IMR-90 (cell line): ENCODE measurements at regions not wholly inside any gene's neighbourhood (a gene's known extent, or its start where the extent isn't known, plus 50 kb on each side); places are given as distances from the start of the nearest gene placed in this dataset.

Experiments
- ATAC-seq: fragments of 200-7000 bp; cut with Tn5 transposase; 2 replicates; pipeline ENCODE4 v1.9.1; 2020; ENCODE audit warnings: low read depth, mild to moderate bottlenecking, moderate library complexity
- BruUV-seq: library from RNA; stranded (reverse); fragments of 400-500 nt; replicated peaks from 2 replicates; lab custom pipeline; 2021; lab: Mats Ljungman, UMichigan
- CTCF ChIA-PET: fragments of 300-600 bp; formaldehyde crosslinking; extraction: SDS; loops from one replicate; lab custom pipeline; 2021; ENCODE audit warnings: antibody characterized with exemption; lab: Yijun Ruan, JAX
- POLR2A ChIA-PET: fragments of 300-600 bp; sonication (Branson Sonifier 250); formaldehyde crosslinking; loops from one replicate; lab custom pipeline; 2022; ENCODE audit warnings: antibody characterized with exemption; ENCODE audit not compliant: unreplicated experiment; lab: Charles Lee
- DNase-seq: peaks from one replicate; pipeline ENCODE4 v3.0.0; 2013
- H2AFZ ChIP-seq: replicated peaks from 2 replicates; pipeline ENCODE3; 2013; ENCODE audit warnings: low read length, mild to moderate bottlenecking; ENCODE audit not compliant: poor library complexity
- H2AK5ac ChIP-seq: 2 replicates; pipeline ENCODE4 v1.6.1; 2013; ENCODE audit warnings: low read depth, low read length, inconsistent platforms
- H2AK9ac ChIP-seq: replicated peaks from 2 replicates; pipeline ENCODE3; 2013; ENCODE audit warnings: mild to moderate bottlenecking, low read depth, low read length, moderate library complexity; ENCODE audit not compliant: poor library complexity
- H2BK120ac ChIP-seq: 2 replicates; pipeline ENCODE4 v1.6.1; 2013; ENCODE audit warnings: low read depth, low read length, inconsistent platforms
- H2BK15ac ChIP-seq: 3 replicates; pipeline ENCODE4 v1.6.1; 2013; ENCODE audit warnings: low read depth, low read length, inconsistent platforms
- H2BK20ac ChIP-seq: 2 replicates; pipeline ENCODE4 v1.6.1; 2013; ENCODE audit warnings: low read depth, mild to moderate bottlenecking, inconsistent platforms, low read length, moderate library complexity
- H2BK5ac ChIP-seq: 2 replicates; pipeline ENCODE4 v1.6.1; 2013; ENCODE audit warnings: mild to moderate bottlenecking, low read depth, low read length, inconsistent platforms; ENCODE audit not compliant: poor library complexity, severe bottlenecking
- H3K14ac ChIP-seq: replicated peaks from 2 replicates; pipeline ENCODE4 v1.6.1; 2013; ENCODE audit warnings: low read depth, low read length, inconsistent platforms
- H3K18ac ChIP-seq: 2 replicates; pipeline ENCODE4 v1.6.1; 2013; ENCODE audit warnings: low read depth, low read length, control low read depth
- H3K23ac ChIP-seq: 2 replicates; pipeline ENCODE4 v1.6.1; 2013; ENCODE audit warnings: low read depth, low read length, inconsistent platforms
- H3K27ac ChIP-seq: 2 replicates; pipeline ENCODE4 v1.5.1; 2013; ENCODE audit warnings: mild to moderate bottlenecking, control low read depth, low read length; ENCODE audit not compliant: insufficient read depth
- H3K27me3 ChIP-seq: 2 replicates; pipeline ENCODE4 v1.6.1; 2013; ENCODE audit warnings: low read length; ENCODE audit not compliant: control insufficient read depth, insufficient read depth
- H3K36me3 ChIP-seq: 2 replicates; pipeline ENCODE4 v1.6.1; 2013; ENCODE audit warnings: low read length, mixed read lengths; ENCODE audit not compliant: control insufficient read depth, insufficient read depth
- H3K4ac ChIP-seq: 2 replicates; pipeline ENCODE4 v1.6.1; 2013; ENCODE audit warnings: low read depth, low read length, inconsistent platforms
- H3K4me1 ChIP-seq: 2 replicates; pipeline ENCODE4 v1.6.1; 2013; ENCODE audit warnings: low read length, mixed read lengths; ENCODE audit not compliant: control insufficient read depth, insufficient read depth
- H3K4me2 ChIP-seq: 2 replicates; pipeline ENCODE4 v1.6.1; 2013; ENCODE audit warnings: low read depth, mild to moderate bottlenecking, control low read depth, low read length, moderate library complexity
- H3K4me3 ChIP-seq: 2 replicates; pipeline ENCODE4 v1.5.1; 2013; ENCODE audit warnings: low read depth, mild to moderate bottlenecking, control low read depth, low read length, moderate library complexity; ENCODE audit not compliant: insufficient read depth
- H3K56ac ChIP-seq: 2 replicates; pipeline ENCODE4 v1.6.1; 2013; ENCODE audit warnings: low read length, inconsistent platforms; ENCODE audit not compliant: insufficient read depth; ENCODE audit errors: extremely low read depth
- H3K79me1 ChIP-seq, 2 experiments: 2 replicates each; pipeline ENCODE4 v1.6.1; 2013; ENCODE audit warnings: low read length in 2 of 2, inconsistent platforms in 1 of 2, low read depth in 1 of 2
- H3K9ac ChIP-seq: 2 replicates; pipeline ENCODE4 v1.6.1; 2013; ENCODE audit warnings: low read depth, low read length, control low read depth
- H3K9me1 ChIP-seq: 2 replicates; pipeline ENCODE4 v1.6.1; 2013; ENCODE audit warnings: low read length, inconsistent platforms; ENCODE audit not compliant: insufficient read depth
- H3K9me3 ChIP-seq: 2 replicates; pipeline ENCODE4 v1.6.1; 2013; ENCODE audit warnings: low read length; ENCODE audit not compliant: control insufficient read depth, insufficient read depth
- H4K20me1 ChIP-seq: 2 replicates; pipeline ENCODE4 v1.6.1; 2013; ENCODE audit warnings: low read length, inconsistent platforms; ENCODE audit not compliant: insufficient read depth
- H4K5ac ChIP-seq: 2 replicates; pipeline ENCODE4 v1.6.1; 2013; ENCODE audit warnings: mild to moderate bottlenecking, low read depth, low read length, control low read depth
- H4K8ac ChIP-seq, 2 experiments: 2 replicates each; pipeline ENCODE4 v1.6.1; 2013; ENCODE audit warnings: low read depth in 2 of 2, low read length in 2 of 2, control low read depth in 1 of 2, inconsistent platforms in 1 of 2
- H4K91ac ChIP-seq: 2 replicates; pipeline ENCODE4 v1.6.1; 2013; ENCODE audit warnings: low read depth, low read length, inconsistent platforms; ENCODE audit not compliant: insufficient read depth
- RCOR1 ChIP-seq: IDR thresholded peaks from 2 replicates; pipeline ENCODE4 v1.6.1; 2012; ENCODE audit warnings: mild to moderate bottlenecking, low read length, improper control_type of control experiment; ENCODE audit not compliant: insufficient replicate concordance
- WGBS, 2 experiments: methylation state at CpG; one replicate each; pipeline versions ENCODE4 v1.1.5 to v1.1.7; 2013; ENCODE audit warnings: missing lambda C conversion rate in 2 of 2; ENCODE audit not compliant: insufficient read length in 1 of 2; ENCODE audit errors: extremely low coverage in 2 of 2; 5-methylcytosine and 5-hydroxymethylcytosine counted together
- dilution Hi-C: fragments of 300-500 bp; cut with HindIII; formaldehyde crosslinking; loops from one replicate; pipeline ENCODE4 v1.14.3; 2018; ENCODE audit warnings: low sequenced_read_pairs; ENCODE audit not compliant: unreplicated experiment
- in situ Hi-C: fragments of 300-500 bp; cut with MboI; formaldehyde crosslinking; loops from 3 replicates; pipeline ENCODE4 v1.14.3; 2019; ENCODE audit warnings: low sequenced_read_pairs, inconsistent platforms, mixed read lengths
- intact Hi-C: fragments of 100-400 bp; cut with micrococcal nuclease; formaldehyde crosslinking; loops from 2 replicates; pipeline ENCODE4 v1.10.0; 2022

- H2BK20ac ChIP-seq: no peak overlapping the region
- H3K9me1 ChIP-seq: no peaks in the 10 kb centered on the region
- no peak overlapping the region for H3K23ac ChIP-seq
- in situ Hi-C loops: no loop called here
- H2AFZ ChIP-seq: no peak overlapping the region
- H4K8ac ChIP-seq: no peak overlapping the region
- H4K5ac ChIP-seq: no peak overlapping the region
- no peak for DNase-seq
- ChIA-PET CTCF (no interaction called here), POLR2A (no interaction called here)
- no peak overlapping the region for H3K56ac ChIP-seq
- no peak overlapping the region for H2BK15ac ChIP-seq
- no peak overlapping the region for H2BK120ac ChIP-seq
- no peak overlapping the region for H3K4ac ChIP-seq
- WGBS, 2 experiments: no CpG with 5 or more reads among the region's 1 CpG
- no peak overlapping the region for H3K9ac ChIP-seq
- no peaks in the 10 kb centered on the region for H3K79me1 ChIP-seq
- H3K18ac ChIP-seq: no peak overlapping the region
- H3K9me3 ChIP-seq: peaks cover 21% of the 10 kb centered on the region
- H2BK5ac ChIP-seq: no peak overlapping the region
- H2AK5ac ChIP-seq: no peak overlapping the region
- H3K4me1 ChIP-seq: no peaks in the 10 kb centered on the region
- no peak for TF ChIP-seq RCOR1
- no peak overlapping the region for H3K4me3 ChIP-seq
- no peak overlapping the region for H3K27ac ChIP-seq
- no peaks in the 10 kb centered on the region for H3K36me3 ChIP-seq
- H3K27me3 ChIP-seq: no peaks in the 10 kb centered on the region
- H3K14ac ChIP-seq: no peak overlapping the region
- H2AK9ac ChIP-seq: no peak overlapping the region
- no peaks in the 10 kb centered on the region for H4K20me1 ChIP-seq
- dilution Hi-C loops: no loop called here
- no TSS peak for BruUV-seq
- ATAC-seq: no peak
- no peak overlapping the region for H4K91ac ChIP-seq
- intact Hi-C loops: no loop called here
- no peak overlapping the region for H3K4me2 ChIP-seq
These were observed 481.3 kb downstream of the DMRT2 start for GRCh38 chr9:1531424-1531823.
